ENCODE measurements at regions not wholly inside any gene's neighbourhood (a gene's known extent, or its start where the extent isn't known, plus 50 kb on each side); places are given as distances from the start of the nearest gene placed in this dataset.

GRCh38 chr15:67004142-67004541 lies 61.3 kb upstream of the SMAD3 start (continued):
- no peak for TF ChIP-seq CTBP2 (IDR thresholded peaks at IDR 0.05; ENCODE audit: borderline replicate concordance, insufficient read depth, insufficient read length, low read length)
